MM.1S (cell line): ENCODE measurements at regions not wholly inside any gene's neighbourhood (a gene's known extent, or its start where the extent isn't known, plus 50 kb on each side); places are given as distances from the start of the nearest gene placed in this dataset.

Source experiments
- EZH2 ChIP-seq: fragments of 300-600 bp; sonication (generic); optimal IDR thresholded peaks from 2 replicates; pipeline ENCODE3; 2017; ENCODE audit warnings: low read depth, mild to moderate bottlenecking, antibody characterized with exemption, low read length, mixed read lengths
- TF ChIP-seq, protein P1 (sequence below): fragments of 300-600 bp; sonication (generic); IDR thresholded peaks from 2 replicates; pipeline ENCODE4 v1.5.1; 2016; ENCODE audit warnings: antibody characterized with exemption, low read length, mixed read lengths

DNA sequence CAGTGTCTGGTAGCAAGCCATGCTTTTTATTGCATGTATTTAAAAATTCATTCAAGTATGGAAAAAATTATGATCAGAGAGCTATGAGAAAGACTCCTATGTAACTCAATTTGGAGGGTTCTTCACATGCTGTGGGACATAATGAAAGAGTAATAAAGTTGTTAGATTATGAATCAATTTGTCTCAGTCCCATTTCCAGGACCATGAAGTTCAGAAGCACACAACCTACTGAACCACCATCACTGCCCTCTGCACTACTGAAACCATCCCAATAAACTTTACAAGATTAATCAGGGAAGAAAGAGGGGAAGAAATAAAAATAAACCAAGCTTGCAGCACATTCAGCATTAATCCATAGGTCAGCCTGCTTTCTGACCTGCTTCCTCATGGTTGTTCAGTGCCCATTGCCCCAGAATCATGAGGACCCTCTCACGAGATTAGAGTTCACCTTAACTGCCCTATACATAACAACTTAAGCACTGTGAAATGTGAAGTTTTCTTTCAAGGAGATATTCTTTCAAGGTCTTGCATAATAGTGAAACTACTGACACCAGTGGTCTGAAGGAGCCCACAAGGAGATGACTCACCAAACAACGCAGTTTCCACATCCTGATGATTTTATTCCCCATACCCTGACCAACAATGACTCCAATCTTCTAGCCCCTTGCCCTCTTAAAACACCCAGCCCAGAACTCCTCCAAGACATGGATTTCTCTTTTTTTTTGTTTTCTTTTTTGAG lies 171.5 kb upstream of the ADCY1 start:
- TF ChIP-seq, protein P1, sequence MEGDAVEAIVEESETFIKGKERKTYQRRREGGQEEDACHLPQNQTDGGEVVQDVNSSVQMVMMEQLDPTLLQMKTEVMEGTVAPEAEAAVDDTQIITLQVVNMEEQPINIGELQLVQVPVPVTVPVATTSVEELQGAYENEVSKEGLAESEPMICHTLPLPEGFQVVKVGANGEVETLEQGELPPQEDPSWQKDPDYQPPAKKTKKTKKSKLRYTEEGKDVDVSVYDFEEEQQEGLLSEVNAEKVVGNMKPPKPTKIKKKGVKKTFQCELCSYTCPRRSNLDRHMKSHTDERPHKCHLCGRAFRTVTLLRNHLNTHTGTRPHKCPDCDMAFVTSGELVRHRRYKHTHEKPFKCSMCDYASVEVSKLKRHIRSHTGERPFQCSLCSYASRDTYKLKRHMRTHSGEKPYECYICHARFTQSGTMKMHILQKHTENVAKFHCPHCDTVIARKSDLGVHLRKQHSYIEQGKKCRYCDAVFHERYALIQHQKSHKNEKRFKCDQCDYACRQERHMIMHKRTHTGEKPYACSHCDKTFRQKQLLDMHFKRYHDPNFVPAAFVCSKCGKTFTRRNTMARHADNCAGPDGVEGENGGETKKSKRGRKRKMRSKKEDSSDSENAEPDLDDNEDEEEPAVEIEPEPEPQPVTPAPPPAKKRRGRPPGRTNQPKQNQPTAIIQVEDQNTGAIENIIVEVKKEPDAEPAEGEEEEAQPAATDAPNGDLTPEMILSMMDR: no peak
- TF ChIP-seq EZH2: no peak
